ENCODE measurements at regions not wholly inside any gene's neighbourhood (a gene's known extent, or its start where the extent isn't known, plus 50 kb on each side); places are given as distances from the start of the nearest gene placed in this dataset.

DNA sequence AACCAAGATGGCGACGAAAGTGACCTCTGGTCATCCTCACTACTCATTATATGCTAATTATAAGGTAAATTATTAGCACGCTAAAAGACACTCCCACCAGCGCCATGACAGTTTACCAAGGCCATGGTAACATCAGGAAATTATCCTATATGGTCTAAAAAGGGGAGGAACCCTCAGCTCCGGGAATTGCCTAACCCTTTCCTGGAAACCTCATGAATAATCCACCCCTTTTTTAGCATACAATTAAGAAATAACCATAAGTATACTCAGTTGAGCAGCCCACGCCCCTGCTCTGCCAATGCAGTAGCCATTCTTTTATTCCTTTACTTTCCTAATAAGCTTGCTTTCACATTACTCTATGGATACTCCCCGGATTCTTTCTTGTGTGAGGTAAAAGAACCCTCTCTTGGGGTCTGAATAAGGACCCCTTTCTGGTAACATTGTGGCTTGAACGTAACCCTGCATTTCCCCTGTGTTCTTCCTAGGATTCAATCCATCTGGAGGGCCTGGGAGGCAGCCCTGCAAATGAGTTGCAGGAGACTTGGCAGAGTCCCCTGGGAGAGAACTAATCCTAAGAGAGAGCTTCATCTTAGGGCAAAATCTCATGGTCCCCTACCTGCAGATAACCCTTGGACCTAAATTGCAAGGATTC is 225.6 kb upstream of the JARID2 start:
- TF ChIP-seq GATA2 (IDR thresholded peaks at IDR 0.05; ENCODE audit: low read depth, low read length), result no peak
- no peak for TF ChIP-seq GATA3 (IDR thresholded peaks at IDR 0.05; ENCODE audit: low read depth, low read length)

GRCh38 chr6:15021074-15021473 is 224.8 kb upstream of the JARID2 start:
- TF ChIP-seq GATA2 (IDR thresholded peaks at IDR 0.05; ENCODE audit: low read depth, low read length) (no peak), GATA3 (IDR thresholded peaks at IDR 0.05; ENCODE audit: low read depth, low read length) (no peak)

DNA sequence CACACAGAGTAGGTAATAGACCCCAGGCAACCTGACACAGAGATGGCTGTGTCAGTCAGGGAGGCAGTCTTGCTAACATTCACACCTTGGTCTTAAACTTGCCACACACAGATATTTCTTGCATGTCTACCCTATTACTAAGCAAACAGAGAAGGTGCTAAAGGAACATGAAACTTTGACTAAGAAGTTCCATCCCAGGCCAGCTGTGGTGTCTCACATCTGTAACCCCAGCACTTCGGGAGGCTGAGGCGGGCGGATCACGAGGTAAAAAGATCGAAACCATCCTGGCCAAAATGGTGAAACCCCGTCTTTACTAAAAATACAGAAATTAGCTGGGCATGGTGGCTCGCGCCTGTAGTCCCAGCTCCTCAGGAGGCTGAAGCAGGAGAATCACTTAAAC is 222.4 kb upstream of the JARID2 start:
- TF ChIP-seq GATA3 (IDR thresholded peaks at IDR 0.05; ENCODE audit: low read depth, low read length) (no peak), GATA2 (IDR thresholded peaks at IDR 0.05; ENCODE audit: low read depth, low read length) (no peak)

GRCh38 chr6:15025446-15025845 is 220.4 kb upstream of the JARID2 start:
- no peak for TF ChIP-seq GATA2 (IDR thresholded peaks at IDR 0.05; ENCODE audit: low read depth, low read length)
- no peak for TF ChIP-seq GATA3 (IDR thresholded peaks at IDR 0.05; ENCODE audit: low read depth, low read length)

GRCh38 chr6:15026832-15027231 is 219.0 kb upstream of the JARID2 start:
- TF ChIP-seq GATA3 (IDR thresholded peaks at IDR 0.05; ENCODE audit: low read depth, low read length) (no peak), GATA2 (IDR thresholded peaks at IDR 0.05; ENCODE audit: low read depth, low read length) (no peak)

- no peak for TF ChIP-seq GATA3 (IDR thresholded peaks at IDR 0.05; ENCODE audit: low read depth, low read length)
Observed at GRCh38 chr6:15027472-15027871, 218.4 kb upstream of the JARID2 start.

DNA sequence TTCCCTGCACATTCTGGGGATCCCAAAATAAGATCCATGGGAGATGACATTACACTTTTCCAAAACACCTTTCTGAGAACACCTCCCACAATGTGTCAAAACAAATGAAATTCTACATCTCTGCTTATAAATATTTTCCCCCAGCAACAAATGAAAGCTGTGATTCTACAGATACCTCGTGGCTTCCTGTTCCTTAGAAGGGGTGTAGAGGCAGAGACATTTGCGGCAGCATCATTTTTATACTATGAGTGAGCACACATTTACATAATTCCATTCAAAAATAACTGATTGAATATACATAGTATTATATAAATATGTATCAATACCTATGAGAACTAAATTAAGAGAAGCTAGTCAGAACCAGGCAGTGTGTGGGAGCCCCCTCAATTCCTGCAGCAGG is 213.9 kb upstream of the JARID2 start:
- TF ChIP-seq GATA2 (IDR thresholded peaks at IDR 0.05; ENCODE audit: low read depth, low read length), result no peak
- no peak for TF ChIP-seq GATA3 (IDR thresholded peaks at IDR 0.05; ENCODE audit: low read depth, low read length)

GRCh38 chr6:15033850-15034203 is 212.0 kb upstream of the JARID2 start:
- TF ChIP-seq GATA3 (IDR thresholded peaks at IDR 0.05; ENCODE audit: low read depth, low read length) (no peak), GATA2 (IDR thresholded peaks at IDR 0.05; ENCODE audit: low read depth, low read length) (no peak)

DNA sequence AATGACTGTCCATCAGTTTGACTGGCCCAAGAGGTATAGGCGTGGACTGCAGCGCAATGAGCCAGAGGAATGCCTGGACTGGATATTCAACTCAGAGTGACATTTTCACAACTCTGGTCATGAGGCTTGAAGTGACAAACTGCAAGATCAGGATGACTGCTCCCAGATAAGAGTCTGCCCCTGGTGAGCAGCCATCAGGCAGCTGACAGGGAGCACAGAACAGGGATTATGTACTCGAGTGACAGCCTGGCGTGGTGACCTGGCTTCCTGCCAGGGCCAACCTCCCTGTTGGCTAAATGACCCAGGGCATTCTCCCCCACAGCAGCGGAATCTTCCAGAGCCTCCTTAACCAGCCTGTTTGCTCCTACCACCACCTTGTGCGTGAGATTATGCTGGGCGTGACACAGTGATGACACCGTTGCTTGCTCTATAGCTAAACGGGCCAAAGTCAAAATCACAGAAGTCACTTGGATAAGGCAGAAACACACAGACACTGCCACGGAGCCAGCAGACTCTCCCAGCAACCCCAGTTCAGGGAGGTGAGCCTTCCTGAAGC is 209.1 kb upstream of the JARID2 start:
- TF ChIP-seq GATA3 (IDR thresholded peaks at IDR 0.05; ENCODE audit: low read depth, low read length) (no peak), GATA2 (IDR thresholded peaks at IDR 0.05; ENCODE audit: low read depth, low read length) (peak; percentile 91)

GRCh38 chr6:15037253-15037652 is 208.6 kb upstream of the JARID2 start:
- TF ChIP-seq GATA3 (IDR thresholded peaks at IDR 0.05; ENCODE audit: low read depth, low read length), result no peak
- no peak for TF ChIP-seq GATA2 (IDR thresholded peaks at IDR 0.05; ENCODE audit: low read depth, low read length)

GRCh38 chr6:15038013-15038791 is 207.7 kb upstream of the JARID2 start:
- no peak for TF ChIP-seq GATA3 (IDR thresholded peaks at IDR 0.05; ENCODE audit: low read depth, low read length)
- TF ChIP-seq GATA2 (IDR thresholded peaks at IDR 0.05; ENCODE audit: low read depth, low read length), result no peak

- no peak for TF ChIP-seq GATA3 (IDR thresholded peaks at IDR 0.05; ENCODE audit: low read depth, low read length)
- no peak for TF ChIP-seq GATA2 (IDR thresholded peaks at IDR 0.05; ENCODE audit: low read depth, low read length)
Observed at GRCh38 chr6:15039136-15039535, 206.7 kb upstream of the JARID2 start.

GRCh38 chr6:15042938-15043337 is 202.9 kb upstream of the JARID2 start:
- no peak for TF ChIP-seq GATA3 (IDR thresholded peaks at IDR 0.05; ENCODE audit: low read depth, low read length)
- no peak for TF ChIP-seq GATA2 (IDR thresholded peaks at IDR 0.05; ENCODE audit: low read depth, low read length)

DNA sequence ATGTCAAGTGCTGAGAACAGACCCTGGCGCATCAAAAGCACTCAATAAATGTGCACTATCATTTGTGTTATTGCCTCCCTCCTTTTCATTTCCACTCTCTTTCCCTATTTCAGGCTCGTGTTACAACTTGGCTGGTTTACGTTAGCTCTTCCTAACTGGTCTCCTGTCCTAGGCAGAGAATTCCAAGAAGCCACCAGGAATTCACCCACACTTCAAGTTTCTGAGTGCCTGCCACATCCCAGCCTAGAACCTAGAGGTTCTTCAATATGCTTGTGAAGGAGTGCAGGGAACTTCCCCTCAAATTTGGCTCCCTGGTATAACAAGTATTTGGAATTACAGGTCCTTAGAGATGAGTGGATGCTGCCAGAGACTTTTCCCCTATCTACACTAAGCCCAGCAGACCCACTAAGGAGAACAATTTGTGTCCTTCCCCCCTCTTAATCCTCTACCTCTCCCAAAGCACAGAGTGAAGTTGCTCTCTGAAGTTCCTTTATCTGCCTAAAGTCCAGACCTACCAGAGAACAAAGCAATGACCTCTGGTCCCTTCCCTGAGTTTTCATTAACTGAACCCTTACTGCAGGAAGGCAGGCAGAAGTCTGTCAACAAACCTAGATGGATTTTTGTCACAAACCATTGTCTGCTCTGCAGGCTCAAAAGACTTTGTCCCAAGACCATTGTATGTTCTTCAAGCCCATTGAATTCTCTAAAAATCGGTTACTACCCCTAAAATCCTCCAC is 201.6 kb upstream of the JARID2 start:
- TF ChIP-seq GATA3 (IDR thresholded peaks at IDR 0.05; ENCODE audit: low read depth, low read length), result no peak
- no peak for TF ChIP-seq GATA2 (IDR thresholded peaks at IDR 0.05; ENCODE audit: low read depth, low read length)
